ENCODE measurements at regions not wholly inside any gene's neighbourhood (a gene's known extent, or its start where the extent isn't known, plus 50 kb on each side); places are given as distances from the start of the nearest gene placed in this dataset.

GRCh38 chr1:224873434-224874369, 55.8 kb upstream of the DNAH14 start:
- H3K27ac ChIP-seq: no peak overlapping the region
- no peaks in the 10 kb centered on the region for H3K36me3 ChIP-seq
- H3K9me3 ChIP-seq (replicated peaks in 1 of 11): no peaks in the 10 kb centered on the region; a peak in 2 of 22 replicates
- no peak overlapping the region for H3K4me3 ChIP-seq
- H3K4me1 ChIP-seq: no peaks in the 10 kb centered on the region; a peak in 1 of 20 replicates
- no peak for TF ChIP-seq Cebpa-rat (IDR thresholded peaks at IDR 0.05)
- no peak overlapping the region for H3K9ac ChIP-seq
- no peaks in the 10 kb centered on the region for H4K20me1 ChIP-seq
- H3K27me3 ChIP-seq: peaks cover 0 to 5% (median 0%) of the 10 kb centered on the region in 11 experiments; a peak in 1 of 22 replicates
- no peak overlapping the region for H3K4me2 ChIP-seq

- Histone ChIP-seq H3K4me1 (no peaks in the 10 kb centered on the region; a peak in 1 of 20 replicates), H3K4me2 (no peak overlapping the region), H3K4me3 (no peak overlapping the region), H3K9ac (no peak overlapping the region), H3K36me3 (no peaks in the 10 kb centered on the region), H4K20me1 (no peaks in the 10 kb centered on the region), H3K9me3 (replicated peaks in 1 of 11) (no peaks in the 10 kb centered on the region; a peak in 1 of 22 replicates), H3K27me3 (peaks cover 0 to 5% (median 0%) of the 10 kb centered on the region in 11 experiments; a peak in 1 of 22 replicates), H3K27ac (no peak overlapping the region)
- no peak for TF ChIP-seq Cebpa-rat (IDR thresholded peaks at IDR 0.05)
Measured at GRCh38 chr1:224874775-224875174, 54.7 kb upstream of the DNAH14 start.

GRCh38 chr1:224879162-224879803, 50.2 kb upstream of the DNAH14 start:
- Histone ChIP-seq H3K27me3 (peaks cover 0 to 5% (median 0%) of the 10 kb centered on the region in 11 experiments; a peak in 1 of 22 replicates), H3K9ac (no peak overlapping the region), H3K36me3 (no peaks in the 10 kb centered on the region), H3K9me3 (replicated peaks in 1 of 11) (peaks cover 0 to 4% (median 2%) of the 10 kb centered on the region in 11 experiments; a peak in 11 of 22 replicates), H3K4me3 (no peak overlapping the region), H3K4me2 (no peak overlapping the region), H3K4me1 (peaks cover 0 to 9% (median 0%) of the 10 kb centered on the region in 10 experiments; a peak in 2 of 20 replicates), H3K27ac (no peak overlapping the region), H4K20me1 (no peaks in the 10 kb centered on the region)
- TF ChIP-seq Cebpa-rat (IDR thresholded peaks at IDR 0.05): 0 out of 22 replicates have a peak, but pooled peaks of 1 of the 11 experiments have one; percentile 7
